WTC11 (cell line): ENCODE measurements at regions not wholly inside any gene's neighbourhood (a gene's known extent, or its start where the extent isn't known, plus 50 kb on each side); places are given as distances from the start of the nearest gene placed in this dataset.

Experiments
- CREM ChIP-seq: sonication (generic); formaldehyde crosslinking; IDR thresholded peaks from 2 replicates; pipeline ENCODE4 v1.8.1; 2022; ENCODE audit warnings: mild to moderate bottlenecking, missing genetic modification reagents, moderate library complexity
- TP53 ChIP-seq: sonication (generic); formaldehyde crosslinking; IDR thresholded peaks from 2 replicates; pipeline ENCODE4 v1.8.1; 2023; ENCODE audit warnings: mild to moderate bottlenecking, missing genetic modification reagents
- TF ChIP-seq, protein P1 (sequence below): fragments of 200-600 bp; IDR thresholded peaks from 2 replicates; pipeline ENCODE4 v1.8.0; 2022; ENCODE audit warnings: antibody characterized with exemption
- TF ChIP-seq, protein P2 (sequence below): sonication (generic); formaldehyde crosslinking; IDR thresholded peaks from 2 replicates; pipeline ENCODE4 v1.8.1; 2023; ENCODE audit warnings: mild to moderate bottlenecking, missing genetic modification reagents

DNA sequence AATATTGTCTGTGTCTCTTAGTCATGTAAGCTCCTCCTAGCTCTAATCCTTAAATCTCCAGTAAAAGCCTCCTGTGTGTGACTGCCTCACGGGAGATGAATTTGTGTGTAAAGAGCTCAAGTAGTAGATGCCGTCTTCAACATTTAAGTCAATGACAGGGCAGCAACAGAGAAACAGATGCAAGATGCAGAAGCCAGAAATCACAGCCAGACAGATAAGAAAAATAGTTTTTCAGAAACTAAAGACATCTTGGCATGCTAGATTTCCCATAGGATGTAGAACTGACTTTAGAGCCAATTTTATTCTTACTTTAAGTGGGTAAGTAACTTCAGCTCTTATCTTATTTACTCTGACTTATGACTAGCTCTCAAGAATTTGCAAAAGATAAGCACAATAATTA lies 652.8 kb downstream of the KCNA4 start:
- TF ChIP-seq, protein P1, sequence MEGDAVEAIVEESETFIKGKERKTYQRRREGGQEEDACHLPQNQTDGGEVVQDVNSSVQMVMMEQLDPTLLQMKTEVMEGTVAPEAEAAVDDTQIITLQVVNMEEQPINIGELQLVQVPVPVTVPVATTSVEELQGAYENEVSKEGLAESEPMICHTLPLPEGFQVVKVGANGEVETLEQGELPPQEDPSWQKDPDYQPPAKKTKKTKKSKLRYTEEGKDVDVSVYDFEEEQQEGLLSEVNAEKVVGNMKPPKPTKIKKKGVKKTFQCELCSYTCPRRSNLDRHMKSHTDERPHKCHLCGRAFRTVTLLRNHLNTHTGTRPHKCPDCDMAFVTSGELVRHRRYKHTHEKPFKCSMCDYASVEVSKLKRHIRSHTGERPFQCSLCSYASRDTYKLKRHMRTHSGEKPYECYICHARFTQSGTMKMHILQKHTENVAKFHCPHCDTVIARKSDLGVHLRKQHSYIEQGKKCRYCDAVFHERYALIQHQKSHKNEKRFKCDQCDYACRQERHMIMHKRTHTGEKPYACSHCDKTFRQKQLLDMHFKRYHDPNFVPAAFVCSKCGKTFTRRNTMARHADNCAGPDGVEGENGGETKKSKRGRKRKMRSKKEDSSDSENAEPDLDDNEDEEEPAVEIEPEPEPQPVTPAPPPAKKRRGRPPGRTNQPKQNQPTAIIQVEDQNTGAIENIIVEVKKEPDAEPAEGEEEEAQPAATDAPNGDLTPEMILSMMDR, result no peak
- TF ChIP-seq, protein P2, sequence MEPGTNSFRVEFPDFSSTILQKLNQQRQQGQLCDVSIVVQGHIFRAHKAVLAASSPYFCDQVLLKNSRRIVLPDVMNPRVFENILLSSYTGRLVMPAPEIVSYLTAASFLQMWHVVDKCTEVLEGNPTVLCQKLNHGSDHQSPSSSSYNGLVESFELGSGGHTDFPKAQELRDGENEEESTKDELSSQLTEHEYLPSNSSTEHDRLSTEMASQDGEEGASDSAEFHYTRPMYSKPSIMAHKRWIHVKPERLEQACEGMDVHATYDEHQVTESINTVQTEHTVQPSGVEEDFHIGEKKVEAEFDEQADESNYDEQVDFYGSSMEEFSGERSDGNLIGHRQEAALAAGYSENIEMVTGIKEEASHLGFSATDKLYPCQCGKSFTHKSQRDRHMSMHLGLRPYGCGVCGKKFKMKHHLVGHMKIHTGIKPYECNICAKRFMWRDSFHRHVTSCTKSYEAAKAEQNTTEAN (CRISPR knock-in tag), result no peak
- TF ChIP-seq CREM (CRISPR knock-in tag), result no peak
- no peak for TF ChIP-seq TP53
